Inflammatory macrophage (primary cell): ENCODE measurements at regions not wholly inside any gene's neighbourhood (a gene's known extent, or its start where the extent isn't known, plus 50 kb on each side); places are given as distances from the start of the nearest gene placed in this dataset.
A peak's percentile ranks its signal among the peaks of the same experiment; 100 is the strongest.
"Not testable (repeated sequence)": the region's sequence is repeated elsewhere in the genome, so short reads cannot be mapped to it uniquely, and the experiment has no call there.

Experiments used
- DNase-seq, 2 donors: peaks; one replicate each; pipeline ENCODE4 v3.0.0-alpha.2; 2020 to 2022

GRCh38 chr21:36247316-36248010, 72.5 kb upstream of the MORC3 start:
- DNase-seq, result no peak

- no peak for DNase-seq
Measured at GRCh38 chr21:36249576-36250422, 70.2 kb upstream of the MORC3 start.

DNA sequence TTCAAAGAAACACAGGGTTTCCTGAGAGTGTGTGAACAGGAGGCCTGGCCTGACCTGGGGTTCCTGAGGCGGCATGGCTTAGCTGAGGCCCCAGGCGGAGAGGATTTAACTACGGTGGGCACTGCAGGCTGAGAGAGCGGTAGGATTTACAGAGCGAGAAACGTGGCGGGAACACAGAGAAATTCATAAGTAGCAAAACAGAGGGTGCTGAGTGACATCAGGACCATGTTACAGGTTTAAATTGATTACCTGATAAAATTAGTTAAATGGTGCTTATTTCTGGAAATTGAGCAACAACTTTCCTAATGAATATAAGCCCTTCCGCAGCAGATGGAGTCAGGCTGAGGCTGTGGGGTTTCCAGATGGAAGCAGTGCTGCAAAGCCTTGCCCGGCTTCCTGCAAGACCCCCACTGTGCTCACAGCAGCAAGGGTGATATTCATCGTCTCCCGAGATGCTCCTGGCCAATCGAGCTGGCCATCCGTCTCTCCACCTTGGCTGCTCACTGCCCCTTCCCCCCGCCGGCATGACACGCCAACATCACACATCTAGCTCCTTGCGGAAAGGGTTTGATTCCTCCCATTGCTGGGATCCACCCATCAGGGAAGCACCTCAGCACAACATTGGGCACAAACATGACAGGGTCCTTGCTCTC, 69.4 kb upstream of the MORC3 start:
- no peak for DNase-seq

- DNase-seq, result no peak
Measured at GRCh38 chr21:36254106-36254941, 65.7 kb upstream of the MORC3 start.

GRCh38 chr21:36255663-36256062, 64.3 kb upstream of the MORC3 start:
- DNase-seq, result no peak

DNA sequence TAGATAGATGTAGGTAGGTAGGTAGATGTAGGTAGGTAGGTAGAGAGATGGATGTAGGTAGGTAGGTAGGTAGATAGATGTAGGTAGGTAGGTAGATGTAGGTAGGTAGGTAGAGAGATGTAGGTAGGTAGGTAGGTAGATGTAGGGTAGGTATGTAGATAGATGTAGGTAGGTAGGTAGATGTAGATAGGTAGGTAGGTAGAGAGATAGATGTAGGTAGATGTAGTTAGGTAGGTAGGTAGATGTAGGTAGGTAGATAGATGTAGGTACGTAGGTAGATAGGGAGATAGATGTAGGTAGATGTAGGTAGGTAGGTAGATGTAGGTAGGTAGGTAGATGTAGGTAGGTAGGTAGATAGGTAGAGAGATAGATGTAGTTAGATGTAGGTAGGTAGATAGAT, 62.3 kb upstream of the MORC3 start:
- no peak for DNase-seq

DNA sequence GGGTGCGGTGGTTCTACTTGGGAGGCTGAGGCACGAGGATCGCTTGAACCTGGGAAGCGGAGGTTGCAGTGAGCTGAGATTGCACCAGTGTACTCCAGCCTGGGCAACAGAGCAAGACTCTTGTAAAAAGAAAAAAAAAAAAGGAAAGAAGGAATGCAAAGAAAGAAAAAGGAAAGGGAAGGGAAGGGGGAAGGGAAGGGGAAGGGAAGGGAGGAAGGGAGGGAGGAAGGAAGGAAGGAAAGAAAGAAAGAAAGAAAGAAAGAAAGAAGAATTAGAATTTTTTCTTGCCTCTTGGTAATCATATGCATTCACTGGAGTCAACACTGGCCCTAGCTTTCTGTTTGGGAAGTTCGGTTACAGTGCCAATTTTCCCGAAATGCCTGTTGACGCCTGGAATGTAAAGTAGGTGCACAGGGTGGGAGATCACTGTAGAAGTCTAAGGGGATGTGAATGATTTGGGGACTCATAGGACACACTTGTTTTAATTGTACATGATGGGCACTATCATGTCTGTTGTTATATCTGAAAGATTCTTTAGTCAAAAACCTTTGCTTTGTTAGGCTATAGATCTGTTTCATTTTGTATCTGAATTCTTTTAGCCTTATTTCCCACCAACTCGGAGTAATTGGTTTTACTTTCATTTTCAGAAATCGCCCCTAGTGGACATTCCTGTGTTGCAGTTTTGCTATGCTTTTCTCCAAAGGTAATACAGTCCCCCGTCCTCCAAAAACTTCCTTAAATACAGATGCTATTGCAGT, 59.8 kb upstream of the MORC3 start:
- peak; percentile 45 to 67 for DNase-seq

DNA sequence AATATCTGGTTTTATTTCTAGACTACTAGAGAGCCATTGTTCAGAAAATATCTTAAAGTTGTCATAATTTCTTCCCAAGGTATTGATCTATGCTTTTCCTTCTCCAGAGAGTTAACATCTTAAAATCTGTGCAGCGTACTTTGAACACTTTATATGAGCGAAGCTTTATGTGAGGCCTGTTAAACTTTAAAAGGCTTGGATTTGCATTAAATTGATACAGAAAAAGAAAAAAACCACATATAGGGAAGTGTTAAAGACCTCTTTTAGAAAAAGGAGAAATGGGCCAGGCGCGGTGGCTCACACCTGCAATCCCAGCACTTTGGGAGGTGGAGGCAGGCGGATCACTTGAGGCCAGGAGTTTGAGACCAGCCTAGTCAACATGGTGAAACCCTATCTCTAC, 59.2 kb upstream of the MORC3 start:
- DNase-seq, result no peak

- DNase-seq, result no peak
Measured at GRCh38 chr21:36261459-36261858, 58.5 kb upstream of the MORC3 start.

DNA sequence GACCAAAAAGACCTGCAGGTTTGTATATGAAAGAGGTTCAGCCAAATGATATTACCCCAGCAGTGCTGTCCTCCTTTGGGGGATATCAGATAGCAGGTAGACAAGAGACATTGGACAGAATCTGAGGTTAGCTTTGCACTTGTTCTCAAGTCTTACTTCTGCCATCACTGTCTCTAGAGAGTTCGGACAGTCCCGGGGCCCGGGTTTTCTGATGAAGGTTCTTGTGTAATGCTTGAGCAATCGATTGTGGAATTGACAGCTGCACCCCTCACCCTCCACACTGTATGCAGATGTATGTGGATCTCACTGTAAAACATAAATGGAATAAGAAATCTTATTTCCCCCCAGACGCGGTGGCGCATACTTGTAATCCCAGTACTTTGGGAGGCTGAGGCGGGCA, 56.2 kb upstream of the MORC3 start:
- no peak for DNase-seq

DNA sequence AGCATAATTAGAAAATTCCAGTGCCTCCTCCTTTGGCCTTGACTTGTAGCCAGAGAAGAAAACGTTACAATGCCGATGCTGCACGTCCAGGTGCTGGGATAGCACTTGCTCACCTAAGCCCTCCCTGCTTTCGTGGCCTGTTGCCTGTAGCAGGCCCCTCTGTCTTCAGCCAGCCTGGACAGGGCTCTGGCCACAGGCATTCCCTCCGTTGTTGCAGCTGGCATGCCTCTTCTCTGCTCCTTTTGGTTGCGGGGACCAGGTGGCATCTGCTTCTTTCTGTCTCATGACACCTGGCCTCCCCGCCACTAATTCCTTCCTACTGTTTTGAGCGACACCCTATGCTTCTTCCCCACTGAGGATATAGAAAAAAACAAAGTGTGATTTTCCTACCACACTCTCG, 54.6 kb upstream of the MORC3 start:
- DNase-seq, result no peak

GRCh38 chr21:36267828-36268227, 52.2 kb upstream of the MORC3 start:
- not testable (repeated sequence) for DNase-seq

DNA sequence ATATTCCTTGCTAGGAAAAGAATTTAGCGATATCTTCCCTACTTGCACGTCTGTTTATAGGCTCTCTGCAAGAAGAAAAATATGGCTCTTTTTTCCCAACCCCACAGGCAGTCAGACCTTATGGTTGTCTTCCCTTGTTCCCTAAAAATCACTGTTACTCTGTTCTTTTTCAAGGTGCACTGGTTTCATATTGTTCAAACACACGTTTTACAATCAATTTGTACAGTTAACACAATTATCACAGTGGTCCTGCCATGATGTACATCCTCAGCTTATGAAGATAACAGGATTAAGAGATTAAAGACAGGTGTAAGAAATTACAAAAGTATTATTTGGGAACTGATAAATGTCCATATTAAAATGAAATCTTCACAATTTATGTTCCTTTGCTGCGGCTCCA, 51.7 kb upstream of the MORC3 start:
- not testable (repeated sequence) for DNase-seq
